ENCODE measurements at regions not wholly inside any gene's neighbourhood (a gene's known extent, or its start where the extent isn't known, plus 50 kb on each side); places are given as distances from the start of the nearest gene placed in this dataset.

- Histone ChIP-seq H3K4me1 (ENCODE audit: control insufficient read depth in 4 of 4, insufficient read depth in 4 of 4, low read length in 3 of 4) (peaks cover 2 to 14% (median 9%) of the 10 kb centered on the region in 4 donors), H3K27ac (ENCODE audit: low read depth in 1 of 2, low read length in 2 of 2) (no peak overlapping the region), H3K27me3 (ENCODE audit: control insufficient read depth in 4 of 4, insufficient read depth in 4 of 4, low read length in 3 of 4) (no peaks in the 10 kb centered on the region), H3K9ac (ENCODE audit: low read depth in 1 of 2, low read length in 2 of 2) (no peak overlapping the region), H3K9me3 (ENCODE audit: control insufficient read depth in 4 of 4, low read length in 3 of 4) (no peaks in the 10 kb centered on the region), H3K36me3 (ENCODE audit: control insufficient read depth in 4 of 4, insufficient read depth in 3 of 4, low read depth in 1 of 4, low read length in 3 of 4) (no peaks in the 10 kb centered on the region), H3K4me3 (ENCODE audit: low read depth in 1 of 3, low read length in 3 of 3) (no peak overlapping the region)
- WGBS = 90% methylated on average over 5 of the region's 5 CpGs
- TF ChIP-seq TAF1 (conservative IDR thresholded peaks at IDR 0.05) (no peak), REST (IDR thresholded peaks at IDR 0.05) (no peak), RXRA (IDR thresholded peaks at IDR 0.05) (no peak), NR2F2 (IDR thresholded peaks at IDR 0.05) (no peak), RAD21 (IDR thresholded peaks at IDR 0.05) (no peak), JUND (IDR thresholded peaks at IDR 0.05) (no peak), HNF4G (IDR thresholded peaks at IDR 0.05) (no peak), HNF4A (conservative IDR thresholded peaks at IDR 0.05) (no peak), ZBTB33 (IDR thresholded peaks at IDR 0.05) (no peak), MAX (IDR thresholded peaks at IDR 0.05) (no peak), FOXA2 (IDR thresholded peaks at IDR 0.05) (no peak), SP1 (IDR thresholded peaks at IDR 0.05) (no peak), GABPA (IDR thresholded peaks at IDR 0.05 in 1 of 2, conservative IDR thresholded peaks at IDR 0.05 in 1 of 2) (no peak)
- no peak for DNase-seq (ENCODE audit: low spot score)
Observed at GRCh38 chr2:207413376-207413907, 116.3 kb upstream of the CREB1 start.

GRCh38 chr2:207416111-207416510 lies 113.7 kb upstream of the CREB1 start:
- no peak overlapping the region for H3K9ac ChIP-seq (ENCODE audit: low read depth in 1 of 2, low read length in 2 of 2)
- no peaks in the 10 kb centered on the region for H3K9me3 ChIP-seq (ENCODE audit: control insufficient read depth in 4 of 4, low read length in 3 of 4)
- DNase-seq (ENCODE audit: low spot score) = no peak
- H3K4me1 ChIP-seq (ENCODE audit: control insufficient read depth in 4 of 4, insufficient read depth in 4 of 4, low read length in 3 of 4) = peaks cover 0 to 2% (median 1%) of the 10 kb centered on the region in 4 donors
- H3K4me3 ChIP-seq (ENCODE audit: low read depth in 1 of 3, low read length in 3 of 3) = no peak overlapping the region
- no peaks in the 10 kb centered on the region for H3K27me3 ChIP-seq (ENCODE audit: control insufficient read depth in 4 of 4, insufficient read depth in 4 of 4, low read length in 3 of 4)
- no peaks in the 10 kb centered on the region for H3K36me3 ChIP-seq (ENCODE audit: control insufficient read depth in 4 of 4, insufficient read depth in 3 of 4, low read depth in 1 of 4, low read length in 3 of 4)
- 29% methylated on average over 3 of the region's 3 CpGs for WGBS
- H3K27ac ChIP-seq (ENCODE audit: low read depth in 1 of 2, low read length in 2 of 2) = no peak overlapping the region
- TF ChIP-seq MAX (IDR thresholded peaks at IDR 0.05) = peak; percentile 48
- peak; percentile 9 to 68 for TF ChIP-seq JUND (IDR thresholded peaks at IDR 0.05)
- TF ChIP-seq NR2F2 (IDR thresholded peaks at IDR 0.05) = peak; percentile 60
- TF ChIP-seq ATF3 (IDR thresholded peaks at IDR 0.05) = peak; percentile 28
- peak; percentile 64 to 81 for TF ChIP-seq RXRA (IDR thresholded peaks at IDR 0.05)
- TF ChIP-seq EGR1 (IDR thresholded peaks at IDR 0.05; ENCODE audit: low read depth in 2 of 2) = no peak
- TF ChIP-seq CTCF (IDR thresholded peaks at IDR 0.05; ENCODE audit: low read depth, low read length, missing input control) = no peak
- peak; percentile 35 for TF ChIP-seq ZBTB33 (IDR thresholded peaks at IDR 0.05)
- TF ChIP-seq FOXA2 (IDR thresholded peaks at IDR 0.05) = peak; percentile 48
- TF ChIP-seq REST (IDR thresholded peaks at IDR 0.05) = peak; percentile 46
- peak; percentile 73 for TF ChIP-seq SP1 (IDR thresholded peaks at IDR 0.05)
- TF ChIP-seq FOXA1 (IDR thresholded peaks at IDR 0.05) = no peak
- no peak for TF ChIP-seq GABPA (IDR thresholded peaks at IDR 0.05 in 1 of 2, conservative IDR thresholded peaks at IDR 0.05 in 1 of 2)
- peak; percentile 90 to 91 for TF ChIP-seq HNF4A (conservative IDR thresholded peaks at IDR 0.05)
- TF ChIP-seq HNF4G (IDR thresholded peaks at IDR 0.05) = peak; percentile 57

Data from liver (tissue), 8 donors.